DOHH2 (cell line): ENCODE measurements at regions not wholly inside any gene's neighbourhood (a gene's known extent, or its start where the extent isn't known, plus 50 kb on each side); places are given as distances from the start of the nearest gene placed in this dataset.

Source experiments
- CTCF ChIP-seq: fragments of 200-600 bp; sonication (generic); IDR thresholded peaks from one replicate; pipeline ENCODE4 v1.5.1; 2014; ENCODE audit warnings: antibody characterized with exemption, mild to moderate bottlenecking, low read depth, low read length; ENCODE audit not compliant: poor library complexity, severe bottlenecking
- EZH2phosphoT487 ChIP-seq: fragments of 200-600 bp; sonication (generic); IDR thresholded peaks from 2 replicates; pipeline ENCODE4 v1.6.1; 2017; ENCODE audit warnings: borderline replicate concordance, mild to moderate bottlenecking, antibody characterized with exemption, low read length, moderate library complexity, mixed read lengths

- TF ChIP-seq CTCF, result no peak
- TF ChIP-seq EZH2phosphoT487, result no peak
Measured at GRCh38 chr2:212873256-212873655, 278.2 kb downstream of the IKZF2 start.
